Activated CD8-positive, alpha-beta memory T cell treated with anti-CD3 and anti-CD28 coated beads for 48 hours (primary cell): ENCODE measurements at regions not wholly inside any gene's neighbourhood (a gene's known extent, or its start where the extent isn't known, plus 50 kb on each side); places are given as distances from the start of the nearest gene placed in this dataset.

ENCODE experiments used
- DNase-seq, 3 experiments: peaks; one replicate each; pipeline ENCODE4 v3.0.0-alpha.2; 2020; ENCODE audit warnings: low read depth in 2 of 3, low spot score in 2 of 3

GRCh38 chr1:83813576-83813975, 185.4 kb downstream of the TTLL7 start:
- DNase-seq, result no peak

- DNase-seq, result no peak
These were observed 188.8 kb downstream of the TTLL7 start for GRCh38 chr1:83810144-83810543.

- no peak for DNase-seq
These were observed 190.4 kb downstream of the TTLL7 start for GRCh38 chr1:83808536-83808935.

- DNase-seq, result no peak
These were observed 191.1 kb downstream of the TTLL7 start for GRCh38 chr1:83807821-83808220.

- DNase-seq, result no peak
These were observed 191.7 kb downstream of the TTLL7 start for GRCh38 chr1:83807231-83807630.

GRCh38 chr1:83805921-83806320, 193.0 kb downstream of the TTLL7 start:
- no peak for DNase-seq

- no peak for DNase-seq
These were observed 196.3 kb downstream of the TTLL7 start for GRCh38 chr1:83802460-83803152.

- DNase-seq, result no peak
These were observed 196.9 kb downstream of the TTLL7 start for GRCh38 chr1:83802023-83802422.

- DNase-seq, result no peak
These were observed 198.9 kb downstream of the TTLL7 start for GRCh38 chr1:83800066-83800465.

GRCh38 chr1:83799594-83799993, 199.3 kb downstream of the TTLL7 start:
- DNase-seq, result no peak

GRCh38 chr1:83798965-83799364, 200.0 kb downstream of the TTLL7 start:
- no peak for DNase-seq

GRCh38 chr1:83796409-83796808, 202.5 kb downstream of the TTLL7 start:
- no peak for DNase-seq

GRCh38 chr1:83794384-83794783, 204.5 kb downstream of the TTLL7 start:
- DNase-seq, result no peak

GRCh38 chr1:83791821-83792437, 207.0 kb downstream of the TTLL7 start:
- no peak for DNase-seq

GRCh38 chr1:83790446-83790845, 208.5 kb downstream of the TTLL7 start:
- DNase-seq, result no peak

- DNase-seq, result no peak
These were observed 211.5 kb downstream of the TTLL7 start for GRCh38 chr1:83787246-83787998.

- no peak for DNase-seq
These were observed 217.3 kb downstream of the TTLL7 start for GRCh38 chr1:83781667-83782066.

GRCh38 chr1:83779565-83779964, 219.4 kb downstream of the TTLL7 start:
- no peak for DNase-seq

GRCh38 chr1:83777758-83778101, 221.2 kb downstream of the TTLL7 start:
- DNase-seq, result no peak

- DNase-seq, result no peak
These were observed 221.8 kb downstream of the TTLL7 start for GRCh38 chr1:83776913-83777757.

GRCh38 chr1:83775977-83776603, 222.8 kb downstream of the TTLL7 start:
- no peak for DNase-seq
